Esophagus muscularis mucosa (tissue), 4 donors: ENCODE measurements at regions not wholly inside any gene's neighbourhood (a gene's known extent, or its start where the extent isn't known, plus 50 kb on each side); places are given as distances from the start of the nearest gene placed in this dataset.

Source experiments
- DNase-seq: peaks from one replicate; pipeline ENCODE4 v3.0.0-alpha.2; 2017; ENCODE audit errors: extremely low spot score
- H3K27ac ChIP-seq, 4 donors: fragments of 200-600 bp; sonication (generic); replicated peaks in 1 of 4; 1 replicate in 3 of 4; 2 replicates in 1 of 4; pipeline ENCODE4 v1.5.1; 2016 to 2019; ENCODE audit warnings: mild to moderate bottlenecking in 1 of 4
- H3K27me3 ChIP-seq, 4 donors: fragments of 200-600 bp; sonication (generic); one replicate each; pipeline versions ENCODE4 v1.5.1 to v1.6.0; 2016 to 2019
- H3K36me3 ChIP-seq, 4 donors: fragments of 200-600 bp; sonication (generic); one replicate each; pipeline ENCODE4 v1.5.1; 2016 to 2019
- H3K4me1 ChIP-seq, 4 donors: fragments of 200-600 bp; sonication (generic); one replicate each; pipeline ENCODE4 v1.5.1; 2016 to 2019
- H3K4me3 ChIP-seq, 4 donors: fragments of 200-600 bp; sonication (generic); 1 replicate in 2 of 4; 2 replicates in 2 of 4; pipeline ENCODE4 v1.5.1; 2016 to 2019; ENCODE audit warnings: mild to moderate bottlenecking in 4 of 4, moderate library complexity in 1 of 4
- H3K9me3 ChIP-seq, 4 donors: fragments of 200-600 bp; sonication (generic); 1 replicate in 3 of 4; 2 replicates in 1 of 4; pipeline ENCODE4 v1.5.1; 2016 to 2019
- CTCF ChIP-seq, 3 experiments: fragments of 200-600 bp in 2 of 3; fragments of 450-650 bp in 1 of 3; sonication (generic) in 2 of 3; IDR thresholded peaks; one replicate each; pipeline ENCODE4 v1.5.1; 2017 to 2019; ENCODE audit warnings: antibody characterized with exemption in 3 of 3, mild to moderate bottlenecking in 2 of 3, moderate library complexity in 1 of 3
- EP300 ChIP-seq: sonication (generic); formaldehyde crosslinking; IDR thresholded peaks from one replicate; pipeline ENCODE4 v1.6.1; 2017; ENCODE audit warnings: antibody characterized with exemption
- POLR2A ChIP-seq: fragments of 450-650 bp; IDR thresholded peaks from one replicate; pipeline ENCODE4 v1.6.1; 2017; ENCODE audit warnings: antibody characterized with exemption, moderate library complexity, mild to moderate bottlenecking, low read depth
- POLR2AphosphoS5 ChIP-seq, 2 donors: sonication (generic); formaldehyde crosslinking; IDR thresholded peaks; one replicate each; pipeline ENCODE4 v1.6.1; 2017; ENCODE audit warnings: antibody characterized with exemption in 2 of 2
- WGBS: methylation state at CpG from one replicate; pipeline ENCODE4 v1.1.5; 2018; 5-methylcytosine and 5-hydroxymethylcytosine counted together
- intact Hi-C: fragments of 100-400 bp; cut with DNase I; formaldehyde crosslinking; loops from one replicate; pipeline ENCODE4 v1.15.1; 2023

- no peaks in the 10 kb centered on the region for H3K9me3 ChIP-seq
- H3K27ac ChIP-seq: no peak overlapping the region
- DNase-seq: no peak
- intact Hi-C loops: no loop called here
- peaks cover 0 to 4% (median 0%) of the 10 kb centered on the region in 4 donors for H3K4me1 ChIP-seq
- H3K4me3 ChIP-seq: no peak overlapping the region
- TF ChIP-seq POLR2AphosphoS5 (IDR thresholded peaks at IDR 0.05) (no peak), CTCF (IDR thresholded peaks at IDR 0.05) (no peak), EP300 (no peak), POLR2A (no peak)
- H3K27me3 ChIP-seq: no peaks in the 10 kb centered on the region
- 85% methylated on average over 4 of the region's 4 CpGs for WGBS
- H3K36me3 ChIP-seq: no peaks in the 10 kb centered on the region
Observed at GRCh38 chr9:81787747-81788632, 98.6 kb upstream of the TLE1 start.

GRCh38 chr9:81789721-81790120, 100.4 kb upstream of the TLE1 start:
- DNase-seq: no peak
- no peaks in the 10 kb centered on the region for H3K36me3 ChIP-seq
- H3K4me3 ChIP-seq: no peak overlapping the region
- no peaks in the 10 kb centered on the region for H3K9me3 ChIP-seq
- WGBS: 93% methylated on average over 1 of the region's 1 CpG
- TF ChIP-seq POLR2AphosphoS5 (IDR thresholded peaks at IDR 0.05): no peak
- TF ChIP-seq EP300: no peak
- TF ChIP-seq CTCF (IDR thresholded peaks at IDR 0.05): no peak
- no peak for TF ChIP-seq POLR2A
- peaks cover 0 to 4% (median 0%) of the 10 kb centered on the region in 4 donors for H3K4me1 ChIP-seq
- no peak overlapping the region for H3K27ac ChIP-seq
- intact Hi-C loops: no loop called here
- no peaks in the 10 kb centered on the region for H3K27me3 ChIP-seq

- TF ChIP-seq POLR2AphosphoS5 (IDR thresholded peaks at IDR 0.05): no peak
- TF ChIP-seq CTCF (IDR thresholded peaks at IDR 0.05): no peak
- no peak for TF ChIP-seq POLR2A
- TF ChIP-seq EP300: no peak
- 90% methylated on average over 2 of the region's 2 CpGs for WGBS
- Histone ChIP-seq H3K27me3 (no peaks in the 10 kb centered on the region), H3K9me3 (no peaks in the 10 kb centered on the region), H3K36me3 (no peaks in the 10 kb centered on the region), H3K4me1 (peaks cover 0 to 4% (median 0%) of the 10 kb centered on the region in 4 donors), H3K27ac (no peak overlapping the region), H3K4me3 (no peak overlapping the region)
- no peak for DNase-seq
- intact Hi-C loops: no loop called here
Observed at GRCh38 chr9:81790166-81790565, 100.8 kb upstream of the TLE1 start.

GRCh38 chr9:81791076-81791475, 101.7 kb upstream of the TLE1 start:
- H3K4me3 ChIP-seq: no peak overlapping the region
- H3K4me1 ChIP-seq: peaks cover 0 to 4% (median 0%) of the 10 kb centered on the region in 4 donors
- H3K27ac ChIP-seq: no peak overlapping the region
- no peaks in the 10 kb centered on the region for H3K9me3 ChIP-seq
- DNase-seq: no peak
- intact Hi-C loops: no loop called here
- H3K36me3 ChIP-seq: no peaks in the 10 kb centered on the region
- H3K27me3 ChIP-seq: no peaks in the 10 kb centered on the region
- TF ChIP-seq CTCF (IDR thresholded peaks at IDR 0.05) (no peak), POLR2AphosphoS5 (IDR thresholded peaks at IDR 0.05) (no peak), EP300 (no peak), POLR2A (no peak)
- 92% methylated on average over 7 of the region's 7 CpGs for WGBS
